Natural killer cell (primary cell): ENCODE measurements at regions not wholly inside any gene's neighbourhood (a gene's known extent, or its start where the extent isn't known, plus 50 kb on each side); places are given as distances from the start of the nearest gene placed in this dataset.

Source experiments
- ATAC-seq, 3 donors: fragments of 150-1000 bp in 2 of 3; fragments of 200-7000 bp in 1 of 3; cut with Tn5 transposase; 1 replicate in 1 of 3; 2 replicates in 2 of 3; pipeline ENCODE4 v1.10.0; 2021; ENCODE audit warnings: mild to moderate bottlenecking in 2 of 3, moderate library complexity in 2 of 3
- DNase-seq, 2 donors: peaks; one replicate each; pipeline versions ENCODE4 v3.0.0 to v3.0.0-alpha.2; 2013 to 2021; ENCODE audit warnings: mixed read lengths in 1 of 2
- H3K27ac ChIP-seq: one replicate; pipeline ENCODE4 v1.5.1; 2013; ENCODE audit warnings: mild to moderate bottlenecking, low read length
- H3K27me3 ChIP-seq: one replicate; pipeline ENCODE4 v1.6.1; 2013; ENCODE audit warnings: low read length; ENCODE audit not compliant: control insufficient read depth, insufficient read depth
- H3K36me3 ChIP-seq: one replicate; pipeline ENCODE4 v1.6.1; 2013; ENCODE audit warnings: low read length; ENCODE audit not compliant: control insufficient read depth, insufficient read depth
- H3K4me1 ChIP-seq: one replicate; pipeline ENCODE4 v1.6.1; 2013; ENCODE audit warnings: low read length; ENCODE audit not compliant: control insufficient read depth, insufficient read depth
- H3K4me3 ChIP-seq: one replicate; pipeline ENCODE4 v1.5.1; 2013; ENCODE audit warnings: low read length
- H3K9me3 ChIP-seq: one replicate; pipeline ENCODE4 v1.6.1; 2013; ENCODE audit warnings: low read length; ENCODE audit not compliant: control insufficient read depth, insufficient read depth
- H3K27ac Mint-ChIP-seq, 2 donors: one replicate each; pipeline ENCODE4 v1.8.0; 2022; ENCODE audit warnings: mild to moderate bottlenecking in 2 of 2, mixed read lengths in 2 of 2, moderate library complexity in 1 of 2
- H3K27me3 Mint-ChIP-seq, 2 donors: one replicate each; pipeline ENCODE4 v1.8.0; 2022; ENCODE audit warnings: low read depth in 2 of 2, mixed read lengths in 2 of 2
- H3K36me3 Mint-ChIP-seq: one replicate; pipeline ENCODE4 v1.8.0; 2022; ENCODE audit warnings: mixed read lengths
- H3K4me1 Mint-ChIP-seq, 2 donors: one replicate each; pipeline ENCODE4 v1.8.0; 2022; ENCODE audit warnings: mixed read lengths in 2 of 2
- H3K4me3 Mint-ChIP-seq: one replicate; pipeline ENCODE4 v1.8.0; 2022; ENCODE audit warnings: mild to moderate bottlenecking, moderate library complexity, mixed read lengths
- H3K9me3 Mint-ChIP-seq, 2 donors: one replicate each; pipeline ENCODE4 v1.8.0; 2022; ENCODE audit warnings: mixed read lengths in 2 of 2
- CTCF ChIP-seq: fragments of 200-600 bp; IDR thresholded peaks from one replicate; pipeline ENCODE4 v1.8.0; 2022; ENCODE audit warnings: antibody characterized with exemption
- WGBS: methylation state at CpG from one replicate; pipeline ENCODE4 v1.1.7; 2013; ENCODE audit warnings: missing lambda C conversion rate; ENCODE audit not compliant: insufficient coverage; 5-methylcytosine and 5-hydroxymethylcytosine counted together
- intact Hi-C: fragments of 100-400 bp; cut with micrococcal nuclease; formaldehyde crosslinking; loops from one replicate; pipeline ENCODE4 v1.14.2; 2022

DNA sequence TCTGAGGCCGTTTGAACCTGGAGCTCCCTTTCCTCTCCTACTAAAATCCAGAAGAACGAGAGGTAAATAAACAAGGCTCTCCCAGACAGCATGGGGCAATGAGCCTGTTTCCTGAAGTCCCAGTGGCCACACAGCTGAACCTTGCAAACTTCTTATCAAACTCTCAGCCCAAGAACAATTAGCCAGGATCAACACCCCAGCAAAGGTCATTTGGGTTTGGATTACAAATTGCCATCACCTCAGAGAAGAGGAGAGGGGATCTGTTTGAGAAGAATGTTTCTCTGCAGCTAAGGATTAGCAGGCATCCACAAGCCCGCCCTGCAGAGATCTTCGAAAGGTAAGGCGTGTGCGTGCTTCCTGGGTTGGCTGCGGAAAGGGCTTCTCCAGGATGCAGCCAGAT, 201.9 kb upstream of the SOX1 start:
- Mint-ChIP-seq H3K27ac (no peak overlapping the region), H3K27me3 (peaks cover 0 to 3% of the 10 kb centered on the region in 2 donors), H3K4me3 (no peak overlapping the region), H3K4me1 (no peaks in the 10 kb centered on the region), H3K9me3 (no peaks in the 10 kb centered on the region), H3K36me3 (no peaks in the 10 kb centered on the region)
- intact Hi-C loops, result no loop called here
- ATAC-seq (no peak), DNase-seq (no peak)
- WGBS, result 69% methylated on average over 7 of the region's 7 CpGs
- no peak for TF ChIP-seq CTCF
- Histone ChIP-seq H3K36me3 (no peaks in the 10 kb centered on the region), H3K9me3 (no peaks in the 10 kb centered on the region), H3K27ac (no peak overlapping the region), H3K4me1 (no peaks in the 10 kb centered on the region), H3K27me3 (no peaks in the 10 kb centered on the region), H3K4me3 (no peak overlapping the region)

- H3K27me3 ChIP-seq, result no peaks in the 10 kb centered on the region
- H3K4me1 ChIP-seq, result no peaks in the 10 kb centered on the region
- Mint-ChIP-seq H3K27me3 (peaks cover under 1 to 3% of the 10 kb centered on the region in 2 donors), H3K27ac (no peak overlapping the region), H3K9me3 (no peaks in the 10 kb centered on the region), H3K4me1 (no peaks in the 10 kb centered on the region), H3K4me3 (no peak overlapping the region), H3K36me3 (no peaks in the 10 kb centered on the region)
- TF ChIP-seq CTCF, result no peak
- H3K36me3 ChIP-seq, result no peaks in the 10 kb centered on the region
- intact Hi-C loops, result no loop called here
- no peak overlapping the region for H3K27ac ChIP-seq
- ATAC-seq (no peak), DNase-seq (no peak)
- H3K4me3 ChIP-seq, result no peak overlapping the region
- 76% methylated on average over 8 of the region's 8 CpGs for WGBS
- H3K9me3 ChIP-seq, result no peaks in the 10 kb centered on the region
These were observed 201.1 kb upstream of the SOX1 start for GRCh38 chr13:111865826-111866225.

DNA sequence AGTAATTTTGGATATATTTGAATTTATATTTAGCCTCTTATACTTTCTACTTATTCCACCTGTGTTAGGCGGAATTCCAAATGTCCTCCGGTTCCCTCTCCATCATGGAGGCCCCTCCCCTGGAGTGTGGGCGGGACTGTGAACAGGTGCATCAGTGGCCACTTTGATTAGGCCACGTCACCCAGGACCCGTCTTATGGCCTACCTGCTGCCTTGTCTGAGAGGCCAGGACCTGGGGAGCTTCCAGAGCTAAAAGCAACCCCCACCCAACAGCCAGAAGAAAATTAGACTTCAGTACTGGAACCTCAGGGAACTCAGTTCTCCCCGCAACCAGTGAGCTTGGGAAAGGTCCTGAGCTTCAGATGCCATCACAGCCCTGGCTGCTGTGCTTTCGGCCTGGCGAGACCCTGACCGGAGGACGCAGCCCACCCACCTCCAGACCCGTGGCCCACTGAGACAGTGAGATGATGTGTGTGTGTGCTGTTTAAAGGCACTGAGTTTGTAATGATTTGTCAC, 200.2 kb upstream of the SOX1 start:
- H3K4me1 ChIP-seq, result no peaks in the 10 kb centered on the region
- Mint-ChIP-seq H3K4me3 (no peak overlapping the region), H3K9me3 (no peaks in the 10 kb centered on the region), H3K36me3 (no peaks in the 10 kb centered on the region), H3K27me3 (peaks cover 7 to 8% of the 10 kb centered on the region in 2 donors), H3K27ac (no peak overlapping the region), H3K4me1 (no peaks in the 10 kb centered on the region)
- H3K36me3 ChIP-seq, result no peaks in the 10 kb centered on the region
- ATAC-seq (no peak), DNase-seq (no peak)
- TF ChIP-seq CTCF, result no peak
- H3K4me3 ChIP-seq, result no peak overlapping the region
- intact Hi-C loops, result no loop called here
- no peaks in the 10 kb centered on the region for H3K9me3 ChIP-seq
- 91% methylated on average over 8 of the region's 11 CpGs for WGBS
- no peak overlapping the region for H3K27ac ChIP-seq
- H3K27me3 ChIP-seq, result no peaks in the 10 kb centered on the region

GRCh38 chr13:111867657-111868056, 199.3 kb upstream of the SOX1 start:
- ATAC-seq, result no peak
- 50% methylated on average over 1 of the region's 1 CpG for WGBS

More at GRCh38 chr13:111867657-111868056, 199.3 kb upstream of the SOX1 start:
- Mint-ChIP-seq H3K4me1 (no peaks in the 10 kb centered on the region), H3K27ac (no peak overlapping the region), H3K4me3 (no peak overlapping the region), H3K9me3 (no peaks in the 10 kb centered on the region), H3K27me3 (peaks cover 7 to 8% of the 10 kb centered on the region in 2 donors), H3K36me3 (no peaks in the 10 kb centered on the region)
- H3K27ac ChIP-seq, result no peak overlapping the region
- no peaks in the 10 kb centered on the region for H3K27me3 ChIP-seq
- no peaks in the 10 kb centered on the region for H3K4me1 ChIP-seq
- no peaks in the 10 kb centered on the region for H3K36me3 ChIP-seq
- no peak for DNase-seq
- H3K4me3 ChIP-seq, result no peak overlapping the region
- TF ChIP-seq CTCF, result no peak
- H3K9me3 ChIP-seq, result no peaks in the 10 kb centered on the region
- intact Hi-C loops, result no loop called here
